NCI-H2081 treated with DMSO at 0.1 percent for 48 hours (cell line): ENCODE measurements at regions not wholly inside any gene's neighbourhood (a gene's known extent, or its start where the extent isn't known, plus 50 kb on each side); places are given as distances from the start of the nearest gene placed in this dataset.

Source experiments
- DNase-seq: peaks from one replicate; lab custom pipeline; 2025; lab: John Stamatoyannopoulos, UW

DNA sequence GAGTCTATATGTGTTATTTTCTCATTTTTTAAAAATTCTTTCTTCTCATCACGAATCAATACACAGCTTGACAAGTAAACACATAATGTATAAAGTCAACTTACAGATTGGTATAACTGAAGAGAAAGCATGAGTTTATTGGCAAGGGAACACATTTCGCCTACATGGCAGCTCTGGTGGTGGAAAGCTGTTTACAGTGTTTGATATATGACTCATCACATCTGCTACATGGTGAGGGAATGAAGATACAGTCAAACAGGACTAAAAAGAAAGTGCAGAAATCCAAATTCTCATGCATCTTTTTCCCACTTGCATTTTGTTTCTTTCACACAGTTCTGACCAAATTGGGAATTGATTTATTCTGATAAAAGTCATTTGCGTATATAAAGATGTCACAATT is 122.2 kb upstream of the ADGRL4 start:
- no peak for DNase-seq

- DNase-seq, result no peak
Observed at GRCh38 chr1:79124756-79125155, 118.2 kb upstream of the ADGRL4 start.

DNA sequence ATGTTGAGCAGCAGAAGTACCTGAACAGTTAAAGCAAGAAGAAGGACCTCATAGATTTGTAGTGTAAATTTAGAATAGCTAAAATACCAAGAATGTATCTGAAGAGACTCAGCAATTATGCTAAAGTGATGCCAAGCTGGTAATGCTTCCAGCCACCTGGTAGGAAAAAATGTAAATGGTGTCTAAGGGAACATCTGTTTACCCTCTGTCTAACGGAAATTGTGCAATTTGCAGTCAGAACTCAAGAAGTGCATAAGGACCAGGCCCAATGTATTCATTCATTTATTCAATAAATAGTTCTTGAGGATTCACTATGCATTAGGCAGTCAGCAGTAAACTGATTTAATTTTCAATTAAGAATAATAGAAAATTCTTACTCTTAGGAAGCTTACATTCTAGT is 116.0 kb upstream of the ADGRL4 start:
- DNase-seq, result no peak

DNA sequence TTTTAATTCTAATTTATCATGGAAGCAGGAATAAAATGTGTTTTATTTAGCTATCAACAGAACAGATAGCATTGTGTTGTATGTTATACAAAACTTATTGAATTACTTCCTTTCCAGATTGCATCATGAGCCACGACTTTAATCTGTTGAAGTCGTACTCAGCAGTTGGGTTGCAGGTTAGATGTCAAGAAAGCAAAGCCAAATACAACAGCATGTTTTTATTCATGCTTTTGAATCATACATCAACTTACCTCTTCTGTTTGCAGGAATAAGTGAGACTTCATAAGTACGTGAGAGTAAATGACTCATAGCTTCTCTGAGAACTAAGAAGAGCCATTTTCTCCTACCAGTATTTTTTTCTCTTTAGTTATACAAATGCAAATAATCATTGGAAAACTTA is 110.8 kb upstream of the ADGRL4 start:
- DNase-seq, result no peak

- no peak for DNase-seq
Observed at GRCh38 chr1:79113836-79114235, 107.3 kb upstream of the ADGRL4 start.

GRCh38 chr1:79110749-79111148 is 104.2 kb upstream of the ADGRL4 start:
- no peak for DNase-seq

- no peak for DNase-seq
Observed at GRCh38 chr1:79109445-79109844, 102.9 kb upstream of the ADGRL4 start.

DNA sequence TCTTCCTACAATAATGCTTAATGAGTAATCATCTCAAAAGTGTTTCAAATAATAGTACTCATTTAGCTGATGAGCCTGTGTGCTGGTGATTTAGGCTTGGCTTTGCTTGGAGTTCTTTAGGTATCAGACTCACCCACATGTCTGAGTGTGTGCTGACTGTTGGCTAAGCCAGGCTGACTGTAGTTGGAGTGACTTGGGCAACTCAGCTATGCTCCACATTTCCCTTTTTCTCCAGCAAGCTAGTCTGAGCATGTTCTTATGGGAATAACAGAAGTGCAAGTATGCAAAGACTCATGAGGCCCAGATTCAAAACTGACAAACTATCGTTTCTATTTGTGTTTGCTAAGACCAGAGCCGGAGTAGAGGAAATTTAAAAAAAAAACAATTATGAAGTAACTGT is 99.0 kb upstream of the ADGRL4 start:
- no peak for DNase-seq

DNA sequence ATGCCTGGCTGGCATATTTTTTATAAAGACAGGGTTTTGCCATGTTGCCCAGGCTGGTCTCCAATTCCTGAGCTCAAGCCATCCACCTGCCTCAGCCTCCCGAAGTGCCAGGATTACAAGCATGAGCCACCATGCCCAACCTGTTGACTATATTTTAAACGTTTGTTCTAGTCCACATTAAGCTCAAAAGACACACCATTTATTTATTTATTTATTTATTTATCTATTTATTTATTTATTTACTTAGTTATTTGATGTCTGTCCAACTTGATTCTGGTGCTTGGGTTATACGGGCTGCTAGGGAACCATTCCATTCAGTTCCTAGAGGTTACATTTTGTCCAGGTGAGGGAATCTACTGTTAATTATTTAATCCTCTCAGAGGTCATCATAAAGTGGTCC is 98.1 kb upstream of the ADGRL4 start:
- DNase-seq, result no peak

DNA sequence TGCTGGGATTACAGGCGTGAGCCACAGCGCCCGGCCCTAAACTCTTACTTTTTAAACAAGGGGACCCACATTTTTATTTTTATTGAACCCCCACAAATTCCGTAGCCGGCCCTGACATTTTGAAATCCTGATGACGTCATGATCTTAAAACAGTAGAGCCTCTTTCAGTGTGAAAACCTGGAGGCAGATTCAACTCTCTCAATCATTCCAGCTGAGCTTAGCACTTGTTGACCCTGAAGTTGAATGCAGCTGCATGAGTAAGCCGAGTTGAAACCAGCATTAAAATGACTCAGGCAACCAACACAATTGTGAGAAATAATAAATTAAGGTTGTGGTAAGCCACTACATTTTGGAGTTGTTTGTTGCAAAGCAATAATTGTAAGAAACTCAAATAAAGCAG is 93.9 kb upstream of the ADGRL4 start:
- no peak for DNase-seq

DNA sequence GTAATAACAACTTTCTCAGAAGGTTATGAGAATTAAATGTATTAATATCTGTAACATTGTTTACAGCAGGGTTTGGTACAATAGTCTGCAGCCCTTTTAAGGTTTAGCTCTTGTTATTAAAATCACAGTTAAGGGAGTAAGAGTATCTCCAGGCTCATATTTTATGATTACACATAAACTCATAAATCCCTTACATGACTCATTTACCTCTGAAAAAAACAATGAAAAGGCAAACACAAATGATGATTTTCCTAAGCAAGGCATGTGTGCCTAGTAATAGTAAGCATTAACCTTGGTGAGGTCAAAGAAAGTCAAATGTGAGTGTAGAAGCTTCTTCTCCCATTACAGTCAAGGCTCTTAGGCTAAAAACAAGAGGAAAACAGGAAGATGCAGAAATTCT is 84.5 kb upstream of the ADGRL4 start:
- DNase-seq, result no peak

GRCh38 chr1:79089946-79090345 is 83.4 kb upstream of the ADGRL4 start:
- DNase-seq, result no peak

DNA sequence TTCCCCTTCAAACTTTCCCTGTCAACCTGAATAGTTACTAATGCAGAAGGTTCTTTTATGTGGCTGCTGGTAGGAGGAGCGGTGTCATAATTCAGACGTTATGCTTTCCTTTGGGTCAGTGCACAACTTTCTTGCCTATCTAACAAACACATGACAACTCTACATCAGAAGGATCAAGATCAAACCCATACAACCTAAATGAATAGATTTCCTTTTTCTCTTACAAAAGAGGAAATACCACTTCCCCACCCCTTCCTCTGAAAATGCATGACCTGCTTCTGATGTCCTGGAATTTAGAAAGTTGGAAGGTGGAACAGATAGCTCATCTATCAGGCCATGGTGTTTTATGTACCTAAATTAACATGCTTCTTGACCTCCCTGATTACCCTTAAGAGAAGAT is 75.7 kb upstream of the ADGRL4 start:
- DNase-seq, result no peak

DNA sequence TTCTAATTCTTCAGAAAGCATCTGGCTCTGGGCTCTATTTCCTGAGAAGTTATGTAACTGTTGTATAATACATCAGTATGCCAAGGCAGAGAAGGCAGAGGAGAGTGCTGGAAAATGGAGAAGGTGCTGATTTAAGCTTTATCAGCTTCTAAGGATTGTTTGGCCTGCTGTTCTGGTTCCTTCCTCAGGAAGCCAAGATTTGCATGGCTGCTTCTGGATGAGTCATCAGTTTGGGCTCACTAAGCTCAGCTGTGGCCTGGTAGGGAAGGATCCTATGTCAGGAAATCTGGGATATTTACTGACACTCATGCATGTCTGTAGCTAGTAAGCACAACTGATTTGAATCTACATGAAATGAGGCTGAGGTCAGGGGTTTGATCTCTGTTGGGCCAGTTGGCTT is 73.2 kb upstream of the ADGRL4 start:
- DNase-seq, result no peak

GRCh38 chr1:79074975-79075374 is 68.4 kb upstream of the ADGRL4 start:
- no peak for DNase-seq

- no peak for DNase-seq
Observed at GRCh38 chr1:79069828-79070227, 63.3 kb upstream of the ADGRL4 start.

DNA sequence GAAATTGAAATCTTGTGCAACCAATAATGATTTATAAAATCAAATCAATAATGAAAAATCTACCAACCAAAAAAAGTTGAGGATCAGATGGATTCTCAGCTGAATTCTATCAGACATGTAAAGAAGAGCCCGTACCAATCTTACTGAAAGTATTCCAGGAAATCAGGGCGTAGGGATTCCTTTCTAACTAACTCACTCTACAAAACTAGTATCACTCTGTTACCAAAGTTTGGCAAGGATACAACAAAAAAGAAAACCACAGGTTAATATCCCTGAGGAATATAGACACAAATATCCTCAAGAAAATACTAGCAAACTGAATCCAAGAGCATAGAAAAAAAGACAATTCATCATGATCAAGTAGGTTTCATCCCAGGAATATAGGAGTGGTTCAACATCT is 52.8 kb upstream of the ADGRL4 start:
- DNase-seq, result no peak
